Lower leg skin (tissue), 4 donors: ENCODE measurements at regions not wholly inside any gene's neighbourhood (a gene's known extent, or its start where the extent isn't known, plus 50 kb on each side); places are given as distances from the start of the nearest gene placed in this dataset.

Experiments used
- DNase-seq, 2 donors: peaks; one replicate each; pipeline ENCODE4 v3.0.0-alpha.2; 2019; ENCODE audit warnings: low spot score in 2 of 2
- H3K4me3 ChIP-seq: fragments of 200-600 bp; sonication (generic); 2 replicates; pipeline ENCODE4 v1.5.1; 2017; ENCODE audit warnings: mild to moderate bottlenecking, low read depth; ENCODE audit not compliant: poor library complexity, severe bottlenecking
- CTCF ChIP-seq, 3 donors: fragments of 450-650 bp; IDR thresholded peaks; one replicate each; pipeline ENCODE4 v1.5.1; 2016; ENCODE audit warnings: antibody characterized with exemption in 3 of 3, mild to moderate bottlenecking in 3 of 3, moderate library complexity in 2 of 3
- POLR2A ChIP-seq, 2 donors: fragments of 450-650 bp; IDR thresholded peaks; one replicate each; pipeline ENCODE4 v1.6.1; 2016 to 2017; ENCODE audit warnings: antibody characterized with exemption in 2 of 2, mild to moderate bottlenecking in 1 of 2, moderate library complexity in 1 of 2
- WGBS, 2 donors: methylation state at CpG; one replicate each; pipeline ENCODE4 v1.1.5; 2018; 5-methylcytosine and 5-hydroxymethylcytosine counted together
- intact Hi-C: fragments of 100-400 bp; cut with DNase I; formaldehyde crosslinking; loops from one replicate; pipeline ENCODE4 v1.15.0; 2023; ENCODE audit warnings: low total_unique reads

- DNase-seq = no peak
- TF ChIP-seq POLR2A (IDR thresholded peaks at IDR 0.05) = no peak
- TF ChIP-seq CTCF (IDR thresholded peaks at IDR 0.05) = no peak
- intact Hi-C loops = no loop called here
- H3K4me3 ChIP-seq = no peak overlapping the region
These were observed 352.8 kb downstream of the KLF12 start for GRCh38 chr13:73781384-73781783.

- intact Hi-C loops = no loop called here
- WGBS, 2 donors = 91 to 93% methylated on average over 1 of the region's 1 CpG
- H3K4me3 ChIP-seq = no peak overlapping the region
- DNase-seq = no peak
- TF ChIP-seq CTCF (IDR thresholded peaks at IDR 0.05) = no peak
- no peak for TF ChIP-seq POLR2A (IDR thresholded peaks at IDR 0.05)
These were observed 354.3 kb downstream of the KLF12 start for GRCh38 chr13:73779881-73780280.

- intact Hi-C loops = no loop called here
- DNase-seq = no peak
- no peak overlapping the region for H3K4me3 ChIP-seq
- TF ChIP-seq CTCF (IDR thresholded peaks at IDR 0.05) (no peak), POLR2A (IDR thresholded peaks at IDR 0.05) (no peak)
- 93 to 95% methylated on average over 17 of the region's 17 CpGs for WGBS, 2 donors
These were observed 355.9 kb downstream of the KLF12 start for GRCh38 chr13:73778242-73778864.

GRCh38 chr13:73777134-73777533 lies 357.1 kb downstream of the KLF12 start:
- 98% methylated on average over 6 of the region's 6 CpGs for WGBS, 2 donors
- no peak overlapping the region for H3K4me3 ChIP-seq
- intact Hi-C loops = no loop called here
- no peak for DNase-seq
- TF ChIP-seq POLR2A (IDR thresholded peaks at IDR 0.05) (no peak), CTCF (IDR thresholded peaks at IDR 0.05) (no peak)

- 54 to 60% methylated on average over 3 of the region's 3 CpGs for WGBS, 2 donors
- DNase-seq = no peak
- H3K4me3 ChIP-seq = no peak overlapping the region
- TF ChIP-seq CTCF (IDR thresholded peaks at IDR 0.05) (no peak), POLR2A (IDR thresholded peaks at IDR 0.05) (no peak)
- intact Hi-C loops = no loop called here
These were observed 357.9 kb downstream of the KLF12 start for GRCh38 chr13:73776151-73776785.

- intact Hi-C loops = no loop called here
- 72 to 74% methylated on average over 3 of the region's 3 CpGs for WGBS, 2 donors
- TF ChIP-seq POLR2A (IDR thresholded peaks at IDR 0.05) = no peak
- TF ChIP-seq CTCF (IDR thresholded peaks at IDR 0.05) = no peak
- DNase-seq = no peak
- H3K4me3 ChIP-seq = no peak overlapping the region
These were observed 361.0 kb downstream of the KLF12 start for GRCh38 chr13:73773168-73773549.
